GM23338 (cell line): ENCODE measurements at regions not wholly inside any gene's neighbourhood (a gene's known extent, or its start where the extent isn't known, plus 50 kb on each side); places are given as distances from the start of the nearest gene placed in this dataset.

Experiments used
- EZH2 ChIP-seq: fragments of 200-600 bp; sonication (generic); IDR thresholded peaks from one replicate; pipeline ENCODE4 v1.8.0; 2017; ENCODE audit warnings: antibody characterized with exemption, mild to moderate bottlenecking, low read depth; ENCODE audit not compliant: unreplicated experiment
- ZNF331 ChIP-seq: fragments of 250-450 bp; sonication (Bioruptor Pico); IDR thresholded peaks from 2 replicates; pipeline ENCODE4 v1.5.0; 2020; ENCODE audit warnings: low read depth, mild to moderate bottlenecking, moderate library complexity
- TF ChIP-seq, protein P1 (sequence below), 2 experiments: fragments of 200-600 bp in 1 of 2; sonication (generic) in 1 of 2; conservative IDR thresholded peaks; 2 replicates each; pipeline versions ENCODE4 v1.5.1 to v1.6.1; 2016 to 2017; ENCODE audit warnings: antibody characterized with exemption in 2 of 2, low read depth in 2 of 2, mild to moderate bottlenecking in 2 of 2, moderate library complexity in 1 of 2

DNA sequence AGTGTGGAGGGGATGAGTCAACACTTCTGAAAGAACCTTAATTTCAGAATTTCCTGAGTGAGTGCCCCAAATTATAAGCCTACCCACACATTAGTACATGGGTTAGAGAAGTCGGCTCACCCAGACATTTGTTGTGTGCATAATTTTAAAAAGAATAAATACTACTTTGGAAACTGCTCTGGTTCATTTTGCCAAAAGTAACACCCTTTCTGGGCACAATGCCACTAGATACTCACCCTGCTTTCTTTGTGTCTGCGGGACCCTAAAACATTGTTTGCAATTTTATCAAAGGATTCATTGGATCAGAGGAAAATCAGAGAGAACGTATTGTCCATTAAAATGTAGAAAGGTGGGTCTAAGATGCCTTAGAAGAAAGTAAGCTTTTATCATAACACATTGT lies 245.5 kb upstream of the NRP1 start:
- TF ChIP-seq, protein P1, sequence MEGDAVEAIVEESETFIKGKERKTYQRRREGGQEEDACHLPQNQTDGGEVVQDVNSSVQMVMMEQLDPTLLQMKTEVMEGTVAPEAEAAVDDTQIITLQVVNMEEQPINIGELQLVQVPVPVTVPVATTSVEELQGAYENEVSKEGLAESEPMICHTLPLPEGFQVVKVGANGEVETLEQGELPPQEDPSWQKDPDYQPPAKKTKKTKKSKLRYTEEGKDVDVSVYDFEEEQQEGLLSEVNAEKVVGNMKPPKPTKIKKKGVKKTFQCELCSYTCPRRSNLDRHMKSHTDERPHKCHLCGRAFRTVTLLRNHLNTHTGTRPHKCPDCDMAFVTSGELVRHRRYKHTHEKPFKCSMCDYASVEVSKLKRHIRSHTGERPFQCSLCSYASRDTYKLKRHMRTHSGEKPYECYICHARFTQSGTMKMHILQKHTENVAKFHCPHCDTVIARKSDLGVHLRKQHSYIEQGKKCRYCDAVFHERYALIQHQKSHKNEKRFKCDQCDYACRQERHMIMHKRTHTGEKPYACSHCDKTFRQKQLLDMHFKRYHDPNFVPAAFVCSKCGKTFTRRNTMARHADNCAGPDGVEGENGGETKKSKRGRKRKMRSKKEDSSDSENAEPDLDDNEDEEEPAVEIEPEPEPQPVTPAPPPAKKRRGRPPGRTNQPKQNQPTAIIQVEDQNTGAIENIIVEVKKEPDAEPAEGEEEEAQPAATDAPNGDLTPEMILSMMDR (conservative IDR thresholded peaks at IDR 0.05; ENCODE audit: low read depth in 2 of 2), result no peak
- TF ChIP-seq ZNF331 (CRISPR knock-in tag) (no peak), EZH2 (no peak)
